HCT116 (cell line): ENCODE measurements at regions not wholly inside any gene's neighbourhood (a gene's known extent, or its start where the extent isn't known, plus 50 kb on each side); places are given as distances from the start of the nearest gene placed in this dataset.
"Not testable (repeated sequence)": the region's sequence is repeated elsewhere in the genome, so short reads cannot be mapped to it uniquely, and the experiment has no call there.

Source experiments
- ATAC-seq: fragments of 200-7000 bp; cut with Tn5 transposase; 2 replicates; pipeline ENCODE4 v1.9.1; 2020; ENCODE audit warnings: mild to moderate bottlenecking, moderate library complexity
- BruUV-seq: library from RNA; stranded (reverse); fragments of 400-500 nt; replicated peaks from 2 replicates; lab custom pipeline; 2021; lab: Mats Ljungman, UMichigan
- CTCF ChIA-PET: fragments of 300-600 bp; sonication (Branson Sonifier 250); formaldehyde crosslinking; loops from one replicate; lab custom pipeline; 2021; ENCODE audit warnings: antibody characterized with exemption; lab: Charles Lee
- POLR2A ChIA-PET: fragments of 300-600, 350-600 bp; sonication (Branson Sonifier 250); formaldehyde crosslinking; loops from one replicate; lab custom pipeline; 2021; ENCODE audit warnings: antibody characterized with exemption; lab: Charles Lee
- RAD21 ChIA-PET, 2 experiments: fragments of 300-600 bp; sonication (Branson Sonifier 250); formaldehyde crosslinking; loops; one replicate each; lab custom pipeline; 2023; ENCODE audit warnings: low total read pairs in 2 of 2; ENCODE audit not compliant: uncharacterized antibody in 2 of 2, unreplicated experiment in 2 of 2, low non-redundant PET in 1 of 2; lab: Charles Lee
- DNase-seq: peaks from one replicate; pipeline ENCODE4 v3.0.0-alpha.2; 2010; ENCODE audit warnings: low read depth, low spot score
- H2AFZ ChIP-seq: fragments of 200-600 bp; shearing (Covaris generic), sonication (generic); 2 replicates; pipeline ENCODE4 v1.6.1; 2017; ENCODE audit warnings: low read depth, mixed run types, mixed read lengths, antibody characterized with exemption, low read length; ENCODE audit not compliant: poor library complexity, severe bottlenecking
- H3K27ac ChIP-seq: 2 replicates; pipeline ENCODE4 v1.5.1; 2012; ENCODE audit warnings: low read depth, low read length
- H3K27me3 ChIP-seq: fragments of 200-600 bp; sonication (generic); 2 replicates; pipeline ENCODE4 v1.6.1; 2016; ENCODE audit warnings: mixed run types, low read length, mixed read lengths; ENCODE audit not compliant: insufficient read depth
- H3K36me3 ChIP-seq, 2 experiments: fragments of 200-500 bp in 1 of 2; fragments of 200-600 bp in 1 of 2; sonication (Bioruptor generic) in 1 of 2; sonication (generic) in 1 of 2; 2 replicates each; pipeline versions ENCODE4 v1.5.1 to v1.6.1; 2014 to 2016; ENCODE audit warnings: low read length in 2 of 2, inconsistent platforms in 1 of 2, mixed read lengths in 1 of 2, mixed run types in 1 of 2; ENCODE audit not compliant: insufficient read depth in 2 of 2, control insufficient read depth in 1 of 2
- H3K4me1 ChIP-seq, 2 experiments: fragments of 200-600 bp in 1 of 2; sonication (generic) in 1 of 2; 2 replicates each; pipeline versions ENCODE4 v1.5.1 to v1.6.1; 2012 to 2017; ENCODE audit warnings: low read length in 2 of 2, inconsistent platforms in 1 of 2, mild to moderate bottlenecking in 1 of 2, mixed read lengths in 1 of 2, mixed run types in 1 of 2, moderate library complexity in 1 of 2; ENCODE audit not compliant: insufficient read depth in 2 of 2, control insufficient read depth in 1 of 2
- H3K4me2 ChIP-seq: fragments of 200-600 bp; sonication (generic); 2 replicates; pipeline ENCODE4 v1.6.1; 2017; ENCODE audit warnings: mixed run types, low read length, mixed read lengths
- H3K4me3 ChIP-seq, 2 experiments: fragments of 200-600 bp in 1 of 2; sonication (generic) in 1 of 2; replicated peaks in 1 of 2; 2 replicates each; pipeline ENCODE4 v1.5.1; 2011 to 2016; ENCODE audit warnings: low read length in 2 of 2, control low read depth in 1 of 2, low read depth in 1 of 2, mild to moderate bottlenecking in 1 of 2, mixed read lengths in 1 of 2, mixed run types in 1 of 2
- H3K79me2 ChIP-seq: fragments of 200-600 bp; sonication (generic); 2 replicates; pipeline ENCODE4 v1.6.1; 2017; ENCODE audit warnings: mild to moderate bottlenecking, mixed run types, low read length, moderate library complexity, mixed read lengths; ENCODE audit not compliant: insufficient read depth
- H3K9ac ChIP-seq: fragments of 200-600 bp; sonication (generic); 2 replicates; pipeline ENCODE4 v1.6.1; 2016; ENCODE audit warnings: low read length, mixed read lengths
- H3K9me2 ChIP-seq: fragments of 200-600 bp; sonication (generic), shearing (Covaris generic); 2 replicates; pipeline ENCODE4 v1.6.1; 2017; ENCODE audit warnings: mixed run types, mild to moderate bottlenecking, moderate library complexity; ENCODE audit not compliant: insufficient read depth
- H3K9me3 ChIP-seq, 2 experiments: fragments of 200-500 bp in 1 of 2; fragments of 200-600 bp in 1 of 2; sonication (Bioruptor generic) in 1 of 2; sonication (generic) in 1 of 2; 2 replicates each; pipeline ENCODE4 v1.6.1; 2014 to 2017; ENCODE audit warnings: low read length in 2 of 2, mixed read lengths in 2 of 2, inconsistent platforms in 1 of 2, low read depth in 1 of 2, mild to moderate bottlenecking in 1 of 2, mixed run types in 1 of 2, moderate library complexity in 1 of 2; ENCODE audit not compliant: control insufficient read depth in 1 of 2, insufficient read depth in 1 of 2
- H4K20me1 ChIP-seq: fragments of 200-600 bp; sonication (generic), shearing (Covaris generic); 2 replicates; pipeline ENCODE4 v1.6.1; 2017; ENCODE audit warnings: mixed run types, mild to moderate bottlenecking, moderate library complexity; ENCODE audit not compliant: insufficient read depth
- ATF3 ChIP-seq: IDR thresholded peaks from 2 replicates; pipeline ENCODE4 v1.6.1; 2012
- CBX3 ChIP-seq: IDR thresholded peaks from 2 replicates; pipeline ENCODE4 v1.6.1; 2012; ENCODE audit warnings: low read depth
- CEBPB ChIP-seq: IDR thresholded peaks from 2 replicates; pipeline ENCODE4 v1.6.1; 2012; ENCODE audit warnings: low read depth
- EGR1 ChIP-seq: IDR thresholded peaks from 2 replicates; pipeline ENCODE4 v1.6.1; 2012; ENCODE audit warnings: low read depth
- EZH2 ChIP-seq: fragments of 200-600 bp; sonication (generic); IDR thresholded peaks from 2 replicates; pipeline ENCODE4 v1.6.1; 2017; ENCODE audit warnings: antibody characterized with exemption, mixed run types
- EZH2phosphoT487 ChIP-seq: fragments of 200-600 bp; IDR thresholded peaks from 2 replicates; pipeline ENCODE4 v1.6.1; 2018; ENCODE audit warnings: antibody characterized with exemption, borderline replicate concordance
- FOSL1 ChIP-seq: IDR thresholded peaks from 2 replicates; pipeline ENCODE4 v1.6.1; 2012; ENCODE audit warnings: low read depth
- REST ChIP-seq: IDR thresholded peaks from 2 replicates; pipeline ENCODE4 v1.6.1; 2012; ENCODE audit warnings: low read depth
- SIN3A ChIP-seq: IDR thresholded peaks from 2 replicates; pipeline ENCODE4 v1.6.1; 2012; ENCODE audit warnings: low read depth
- SP1 ChIP-seq: IDR thresholded peaks from 2 replicates; pipeline ENCODE4 v1.6.1; 2012; ENCODE audit warnings: low read depth
- SRF ChIP-seq: IDR thresholded peaks from 2 replicates; pipeline ENCODE4 v1.6.1; 2012; ENCODE audit warnings: low read depth
- YY1 ChIP-seq: IDR thresholded peaks from 2 replicates; pipeline ENCODE4 v1.6.1; 2011; ENCODE audit warnings: low read length, low read depth, moderate library complexity, mild to moderate bottlenecking; ENCODE audit not compliant: insufficient replicate concordance; ENCODE audit errors: extremely low read depth
- ZNF274 ChIP-seq: fragments of 200-500 bp; sonication (Bioruptor generic); IDR thresholded peaks from 2 replicates; pipeline ENCODE4 v1.6.1; 2014; ENCODE audit warnings: mild to moderate bottlenecking, low read depth, low read length, inconsistent platforms
- intact Hi-C: fragments of 100-400 bp; cut with micrococcal nuclease; formaldehyde crosslinking; loops from 2 replicates; pipeline ENCODE4 v1.10.0; 2022

- no peak for TF ChIP-seq ZNF274
- TF ChIP-seq, all 23 proteins: peak for 0
Measured at GRCh38 chrX:94329182-94329581, 655.2 kb downstream of the FAM133A start (continued).

GRCh38 chrX:94341730-94342129, 667.7 kb downstream of the FAM133A start:
- H3K36me3 ChIP-seq, H3K9me3 ChIP-seq, POLR2A ChIA-PET, RAD21 ChIA-PET, CTCF ChIA-PET, H4K20me1 ChIP-seq, BruUV-seq, DNase-seq, H3K27me3 ChIP-seq, H3K4me3 ChIP-seq, H3K4me1 ChIP-seq, H3K27ac ChIP-seq, ATAC-seq, H3K79me2 ChIP-seq, H3K4me2 ChIP-seq, H2AFZ ChIP-seq, H3K9me2 ChIP-seq, H3K9ac ChIP-seq, intact Hi-C loops: not testable (repeated sequence)

- Histone ChIP-seq H4K20me1 (no peaks in the 10 kb centered on the region), H3K9me3 (no peaks in the 10 kb centered on the region), H3K4me1 (no peaks in the 10 kb centered on the region), H3K9me2 (no peaks in the 10 kb centered on the region), H3K9ac (no peak overlapping the region), H3K36me3 (no peaks in the 10 kb centered on the region), H3K27ac (no peak overlapping the region), H2AFZ (no peak overlapping the region), H3K4me2 (no peak overlapping the region), H3K27me3 (no peaks in the 10 kb centered on the region), H3K79me2 (no peaks in the 10 kb centered on the region), H3K4me3 (no peak overlapping the region)
- DNase-seq (no peak), ATAC-seq (no peak)
- BruUV-seq = no TSS peak
- CTCF ChIA-PET = no interaction called here
- intact Hi-C loops = no loop called here
- POLR2A ChIA-PET = no interaction called here
- RAD21 ChIA-PET = no interaction called here
- TF ChIP-seq CEBPB (no peak), SIN3A (no peak), SP1 (no peak), YY1 (no peak), EGR1 (no peak), EZH2phosphoT487 (no peak), CBX3 (no peak), ATF3 (no peak), EZH2 (no peak), REST (no peak), FOSL1 (no peak), SRF (no peak)
Measured at GRCh38 chrX:94361241-94361640, 687.2 kb downstream of the FAM133A start.
